AG08395 (cell line): ENCODE measurements at regions not wholly inside any gene's neighbourhood (a gene's known extent, or its start where the extent isn't known, plus 50 kb on each side); places are given as distances from the start of the nearest gene placed in this dataset.

ENCODE experiments used
- DNase-seq: peaks from one replicate; pipeline ENCODE4 v3.0.0; 2012; ENCODE audit warnings: mixed read lengths, low spot score

GRCh38 chr4:108567831-108568230 lies 52.5 kb upstream of the RPL34 start:
- DNase-seq = no peak

- DNase-seq = no peak
Measured at GRCh38 chr4:108561116-108561515, 59.3 kb upstream of the RPL34 start.

GRCh38 chr4:108560616-108561015 lies 59.8 kb upstream of the RPL34 start:
- DNase-seq = no peak

- no peak for DNase-seq
Measured at GRCh38 chr4:108559911-108560310, 60.5 kb upstream of the RPL34 start.

GRCh38 chr4:108559068-108559793 lies 61.1 kb upstream of the RPL34 start:
- no peak for DNase-seq

- DNase-seq = no peak
Measured at GRCh38 chr4:108556588-108557200, 63.7 kb upstream of the RPL34 start.

- no peak for DNase-seq
Measured at GRCh38 chr4:108556166-108556565, 64.2 kb upstream of the RPL34 start.

GRCh38 chr4:108555701-108556100 lies 64.7 kb upstream of the RPL34 start:
- no peak for DNase-seq

GRCh38 chr4:108547682-108548081 lies 72.7 kb upstream of the RPL34 start:
- no peak for DNase-seq

- DNase-seq = no peak
Measured at GRCh38 chr4:108546728-108547127, 73.6 kb upstream of the RPL34 start.

- peak; percentile 5 for DNase-seq
Measured at GRCh38 chr4:108544481-108544880, 75.9 kb upstream of the RPL34 start.

- no peak for DNase-seq
Measured at GRCh38 chr4:108543359-108543968, 76.9 kb upstream of the RPL34 start.

- DNase-seq = no peak
Measured at GRCh38 chr4:108540536-108540935, 79.8 kb upstream of the RPL34 start.

GRCh38 chr4:108536577-108536976 lies 83.8 kb upstream of the RPL34 start:
- DNase-seq = no peak

GRCh38 chr4:108535757-108536156 lies 84.6 kb upstream of the RPL34 start:
- DNase-seq = no peak

- DNase-seq = no peak
Measured at GRCh38 chr4:108533876-108534275, 86.5 kb upstream of the RPL34 start.

GRCh38 chr4:108533245-108533844 lies 87.0 kb upstream of the RPL34 start:
- DNase-seq = no peak

- DNase-seq = no peak
Measured at GRCh38 chr4:108532738-108533137, 87.6 kb upstream of the RPL34 start.

- no peak for DNase-seq
Measured at GRCh38 chr4:108532187-108532586, 88.2 kb upstream of the RPL34 start.

- DNase-seq = no peak
Measured at GRCh38 chr4:108531461-108531860, 88.9 kb upstream of the RPL34 start.

GRCh38 chr4:108529984-108530905 lies 90.1 kb upstream of the RPL34 start:
- no peak for DNase-seq

GRCh38 chr4:108529102-108529501 lies 91.3 kb upstream of the RPL34 start:
- DNase-seq = no peak
